Immature natural killer cell (primary cell): ENCODE measurements at regions not wholly inside any gene's neighbourhood (a gene's known extent, or its start where the extent isn't known, plus 50 kb on each side); places are given as distances from the start of the nearest gene placed in this dataset.

Experiments
- DNase-seq, 3 donors: peaks; one replicate each; pipeline ENCODE4 v3.0.0; 2022; ENCODE audit warnings: mixed read lengths in 1 of 3
- H3K27ac Mint-ChIP-seq, 6 donors: one replicate each; pipeline ENCODE4 v1.8.0; 2020; ENCODE audit warnings: mixed read lengths in 6 of 6, mild to moderate bottlenecking in 5 of 6, inconsistent platforms in 4 of 6, moderate library complexity in 3 of 6
- H3K27me3 Mint-ChIP-seq, 3 donors: one replicate each; pipeline ENCODE4 v1.8.0; 2020 to 2021; ENCODE audit warnings: low read depth in 3 of 3, mild to moderate bottlenecking in 3 of 3, mixed read lengths in 3 of 3, moderate library complexity in 3 of 3, inconsistent platforms in 1 of 3
- H3K36me3 Mint-ChIP-seq, 3 donors: one replicate each; pipeline ENCODE4 v1.8.0; 2020; ENCODE audit warnings: mixed read lengths in 3 of 3, inconsistent platforms in 2 of 3, mild to moderate bottlenecking in 2 of 3
- H3K4me1 Mint-ChIP-seq, 2 donors: one replicate each; pipeline ENCODE4 v1.8.0; 2020; ENCODE audit warnings: inconsistent platforms in 2 of 2, mild to moderate bottlenecking in 2 of 2, mixed read lengths in 2 of 2, moderate library complexity in 1 of 2
- H3K4me3 Mint-ChIP-seq, 5 donors: one replicate each; pipeline ENCODE4 v1.8.0; 2020; ENCODE audit warnings: mild to moderate bottlenecking in 5 of 5, mixed read lengths in 5 of 5, inconsistent platforms in 3 of 5, moderate library complexity in 3 of 5
- H3K9me3 Mint-ChIP-seq, 6 donors: one replicate each; pipeline ENCODE4 v1.8.0; 2020; ENCODE audit warnings: mild to moderate bottlenecking in 6 of 6, mixed read lengths in 6 of 6, inconsistent platforms in 4 of 6, moderate library complexity in 3 of 6

DNA sequence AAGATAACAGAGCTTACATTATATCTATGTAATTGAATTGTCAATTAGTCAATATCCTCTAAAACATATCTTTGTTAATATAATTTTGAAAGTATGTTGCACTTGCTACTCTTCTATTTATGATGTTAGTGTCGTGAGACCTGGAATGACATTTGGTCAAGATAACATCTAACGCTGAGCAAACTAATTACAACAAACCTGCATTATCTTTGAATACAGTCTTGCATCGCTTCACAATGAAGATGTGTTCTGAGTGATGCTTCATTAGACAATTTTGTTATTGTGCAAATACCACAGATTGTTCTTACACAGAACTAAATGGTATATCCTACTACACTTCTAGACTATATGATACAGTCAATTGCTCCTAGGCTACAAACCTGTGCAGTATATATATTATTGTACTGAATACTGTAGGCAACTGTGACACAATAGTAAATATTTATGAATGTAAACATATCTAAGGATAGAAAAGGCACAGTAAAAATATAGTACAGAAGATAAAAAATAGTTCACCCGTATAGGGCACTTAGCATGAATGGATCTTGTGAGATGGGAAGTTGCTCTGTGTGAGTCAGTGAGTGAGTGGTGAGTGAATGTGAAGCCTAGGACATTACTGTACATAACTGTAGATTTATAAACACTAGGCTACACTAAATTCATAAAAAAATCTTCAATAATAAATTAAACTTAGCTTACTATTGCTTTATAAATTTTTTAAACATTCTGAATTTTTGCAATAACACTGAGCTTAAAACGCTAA is 1773.8 kb downstream of the PCDH9 start:
- H3K4me1 Mint-ChIP-seq: no peaks in the 10 kb centered on the region

GRCh38 chr13:65454403-65454802 is 1775.7 kb downstream of the PCDH9 start:
- H3K4me1 Mint-ChIP-seq: no peaks in the 10 kb centered on the region
- no peak for DNase-seq
- peaks cover 0 to 3% (median under 1%) of the 10 kb centered on the region in 6 donors for H3K9me3 Mint-ChIP-seq
- H3K4me3 Mint-ChIP-seq: no peak overlapping the region
- H3K27ac Mint-ChIP-seq: no peak overlapping the region
- H3K36me3 Mint-ChIP-seq: no peaks in the 10 kb centered on the region
- H3K27me3 Mint-ChIP-seq: no peaks in the 10 kb centered on the region

More for the DNA sequence above, 1773.8 kb downstream of the PCDH9 start:
- no peaks in the 10 kb centered on the region for H3K36me3 Mint-ChIP-seq
- H3K27me3 Mint-ChIP-seq: no peaks in the 10 kb centered on the region
- no peak for DNase-seq
- H3K4me3 Mint-ChIP-seq: no peak overlapping the region
- no peak overlapping the region for H3K27ac Mint-ChIP-seq
- peaks cover 0 to 7% (median under 1%) of the 10 kb centered on the region in 6 donors for H3K9me3 Mint-ChIP-seq

DNA sequence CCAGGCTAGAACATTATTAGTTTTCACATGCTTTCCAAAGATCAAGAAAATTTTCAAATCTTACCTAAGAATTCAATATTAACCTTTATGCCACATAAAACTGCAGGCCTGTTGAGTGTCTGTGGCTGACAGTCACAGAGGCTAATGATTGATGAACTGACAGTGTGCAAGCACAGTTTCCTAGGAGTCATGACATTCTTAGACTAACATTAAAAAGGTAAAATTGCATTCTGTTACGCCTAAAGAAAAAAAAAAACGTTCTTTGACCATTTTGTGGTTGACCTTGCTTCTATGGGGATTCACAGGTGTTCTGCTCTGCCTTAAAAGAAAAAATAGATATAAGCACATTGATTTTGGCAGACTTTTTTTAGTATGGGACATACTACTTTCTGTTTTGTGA is 1776.2 kb downstream of the PCDH9 start:
- Mint-ChIP-seq H3K36me3 (no peaks in the 10 kb centered on the region), H3K27ac (no peak overlapping the region), H3K27me3 (no peaks in the 10 kb centered on the region), H3K9me3 (peaks cover 0 to 3% (median under 1%) of the 10 kb centered on the region in 6 donors), H3K4me1 (no peaks in the 10 kb centered on the region), H3K4me3 (no peak overlapping the region)
- DNase-seq: no peak

- no peak overlapping the region for H3K27ac Mint-ChIP-seq
- H3K4me1 Mint-ChIP-seq: no peaks in the 10 kb centered on the region
- H3K27me3 Mint-ChIP-seq: peaks cover 0 to 3% (median 0%) of the 10 kb centered on the region in 3 donors
- H3K9me3 Mint-ChIP-seq: peaks cover 6 to 58% (median 17%) of the 10 kb centered on the region in 6 donors
- DNase-seq: no peak
- peaks cover 0 to 7% (median 0%) of the 10 kb centered on the region in 3 donors for H3K36me3 Mint-ChIP-seq
- no peak overlapping the region for H3K4me3 Mint-ChIP-seq
These were observed 1784.8 kb downstream of the PCDH9 start for GRCh38 chr13:65445340-65445739.

DNA sequence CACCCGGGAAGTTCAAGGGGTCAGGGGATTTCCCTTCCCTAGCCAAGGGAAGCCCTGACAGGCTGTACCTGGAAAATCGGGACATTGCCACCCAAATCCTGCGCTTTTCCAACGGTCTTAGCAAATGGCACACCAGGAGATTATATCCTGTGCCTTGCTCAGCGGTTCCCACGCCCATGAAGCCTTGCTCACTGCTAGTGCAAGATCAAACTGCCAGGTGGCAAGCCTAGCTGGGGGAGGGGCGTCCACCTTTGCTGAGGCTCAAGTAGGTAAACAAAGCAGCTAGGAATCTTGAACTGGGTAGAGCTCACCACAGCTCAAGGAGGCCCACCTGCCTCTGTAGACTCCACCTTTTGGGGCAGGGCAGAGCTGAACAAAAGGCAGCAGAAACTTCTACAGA is 1794.5 kb downstream of the PCDH9 start:
- Mint-ChIP-seq H3K36me3 (no peaks in the 10 kb centered on the region), H3K9me3 (peaks cover 2 to 42% (median 9%) of the 10 kb centered on the region in 6 donors), H3K27ac (no peak overlapping the region), H3K4me3 (no peak overlapping the region), H3K27me3 (peaks cover 0 to 4% (median 0%) of the 10 kb centered on the region in 3 donors), H3K4me1 (no peaks in the 10 kb centered on the region)
- no peak for DNase-seq

GRCh38 chr13:65417953-65418352 is 1812.2 kb downstream of the PCDH9 start:
- Mint-ChIP-seq H3K4me1 (no peaks in the 10 kb centered on the region), H3K27me3 (peaks cover 0 to 4% (median 0%) of the 10 kb centered on the region in 3 donors), H3K27ac (no peak overlapping the region), H3K4me3 (no peak overlapping the region), H3K36me3 (peaks cover 0 to 7% (median 0%) of the 10 kb centered on the region in 3 donors), H3K9me3 (peaks cover 0 to 31% (median 4%) of the 10 kb centered on the region in 6 donors)
- DNase-seq: no peak

GRCh38 chr13:65416784-65417183 is 1813.4 kb downstream of the PCDH9 start:
- Mint-ChIP-seq H3K9me3 (peaks cover 0 to 31% (median 4%) of the 10 kb centered on the region in 6 donors), H3K4me1 (no peaks in the 10 kb centered on the region), H3K27ac (no peak overlapping the region), H3K4me3 (no peak overlapping the region), H3K36me3 (peaks cover 0 to 7% (median 0%) of the 10 kb centered on the region in 3 donors), H3K27me3 (peaks cover 0 to 4% (median 0%) of the 10 kb centered on the region in 3 donors)
- no peak for DNase-seq

GRCh38 chr13:65414187-65414586 is 1815.9 kb downstream of the PCDH9 start:
- Mint-ChIP-seq H3K27ac (no peak overlapping the region), H3K36me3 (peaks cover 0 to 7% (median 0%) of the 10 kb centered on the region in 3 donors), H3K4me1 (no peaks in the 10 kb centered on the region), H3K27me3 (peaks cover 0 to 2% (median 2%) of the 10 kb centered on the region in 3 donors), H3K9me3 (peaks cover 0 to 19% (median 4%) of the 10 kb centered on the region in 6 donors), H3K4me3 (no peak overlapping the region)
- no peak for DNase-seq

- H3K36me3 Mint-ChIP-seq: no peaks in the 10 kb centered on the region
- peaks cover 0 to 2% (median 0%) of the 10 kb centered on the region in 3 donors for H3K27me3 Mint-ChIP-seq
- H3K4me3 Mint-ChIP-seq: no peak overlapping the region
- no peak overlapping the region for H3K27ac Mint-ChIP-seq
- DNase-seq: no peak
- H3K9me3 Mint-ChIP-seq: peaks cover 0 to 20% (median 0%) of the 10 kb centered on the region in 6 donors
- H3K4me1 Mint-ChIP-seq: peaks cover 9% of the 10 kb centered on the region in 2 donors
These were observed 1818.6 kb downstream of the PCDH9 start for GRCh38 chr13:65411521-65411920.

DNA sequence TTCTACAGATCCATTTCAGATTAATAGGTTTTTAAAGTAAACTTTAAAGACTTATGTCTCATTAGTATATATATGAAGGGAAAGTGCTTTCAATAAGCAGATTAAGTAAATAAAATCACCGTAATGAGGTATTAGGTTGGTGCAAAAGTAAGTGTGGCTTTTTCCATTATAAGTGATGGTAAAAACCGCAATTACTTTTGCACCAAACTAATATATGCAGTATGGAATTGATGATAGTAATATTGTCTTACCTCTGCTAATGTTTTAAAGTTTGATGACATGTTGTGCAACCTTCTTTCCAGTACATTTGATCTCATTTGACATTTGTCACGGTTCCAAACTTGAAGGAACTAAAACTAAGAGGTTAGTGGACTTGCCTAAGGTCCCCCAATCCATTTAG is 1819.3 kb downstream of the PCDH9 start:
- Mint-ChIP-seq H3K36me3 (no peaks in the 10 kb centered on the region), H3K4me3 (no peak overlapping the region), H3K9me3 (peaks cover 0 to 17% (median 0%) of the 10 kb centered on the region in 6 donors), H3K27ac (no peak overlapping the region), H3K27me3 (peaks cover 0 to 2% (median 0%) of the 10 kb centered on the region in 3 donors), H3K4me1 (peaks cover 10 to 14% of the 10 kb centered on the region in 2 donors)
- DNase-seq: no peak

- no peaks in the 10 kb centered on the region for H3K36me3 Mint-ChIP-seq
- peaks cover 0 to 20% (median 0%) of the 10 kb centered on the region in 6 donors for H3K9me3 Mint-ChIP-seq
- DNase-seq: no peak
- peaks cover 7 to 9% of the 10 kb centered on the region in 2 donors for H3K4me1 Mint-ChIP-seq
- H3K4me3 Mint-ChIP-seq: no peak overlapping the region
- peaks cover 0 to 2% (median 0%) of the 10 kb centered on the region in 3 donors for H3K27me3 Mint-ChIP-seq
- no peak overlapping the region for H3K27ac Mint-ChIP-seq
These were observed 1828.8 kb downstream of the PCDH9 start for GRCh38 chr13:65401315-65401714.

GRCh38 chr13:65400702-65401101 is 1829.4 kb downstream of the PCDH9 start:
- Mint-ChIP-seq H3K27me3 (peaks cover 0 to 2% (median 0%) of the 10 kb centered on the region in 3 donors), H3K9me3 (peaks cover 0 to 20% (median under 1%) of the 10 kb centered on the region in 6 donors), H3K27ac (no peak overlapping the region), H3K36me3 (no peaks in the 10 kb centered on the region), H3K4me1 (peaks cover 6 to 7% of the 10 kb centered on the region in 2 donors), H3K4me3 (no peak overlapping the region)
- no peak for DNase-seq

- Mint-ChIP-seq H3K9me3 (peaks cover 2 to 29% (median 9%) of the 10 kb centered on the region in 6 donors), H3K36me3 (peaks cover 0 to 5% (median 0%) of the 10 kb centered on the region in 3 donors), H3K4me1 (no peaks in the 10 kb centered on the region), H3K27ac (no peak overlapping the region), H3K4me3 (no peak overlapping the region), H3K27me3 (no peaks in the 10 kb centered on the region)
- DNase-seq: no peak
These were observed 1842.3 kb downstream of the PCDH9 start for GRCh38 chr13:65387743-65388347.

- Mint-ChIP-seq H3K27me3 (no peaks in the 10 kb centered on the region), H3K4me1 (no peaks in the 10 kb centered on the region), H3K36me3 (no peaks in the 10 kb centered on the region), H3K4me3 (no peak overlapping the region), H3K27ac (no peak overlapping the region), H3K9me3 (peaks cover 5 to 53% (median 13%) of the 10 kb centered on the region in 6 donors)
- DNase-seq: no peak
These were observed 1851.1 kb downstream of the PCDH9 start for GRCh38 chr13:65378943-65379519.
